WTC11 (cell line): ENCODE measurements at regions not wholly inside any gene's neighbourhood (a gene's known extent, or its start where the extent isn't known, plus 50 kb on each side); places are given as distances from the start of the nearest gene placed in this dataset.

Experiments
- ATAC-seq: fragments of 200-7000 bp; cut with Tn5 transposase; 2 replicates; pipeline ENCODE4 v1.10.0; 2021; ENCODE audit warnings: mild to moderate bottlenecking, moderate library complexity
- CTCF ChIA-PET: fragments of 300-600 bp; sonication (Branson Sonifier 250); formaldehyde crosslinking; loops from one replicate; lab custom pipeline; 2021; ENCODE audit warnings: antibody characterized with exemption; lab: Charles Lee
- POLR2A ChIA-PET: fragments of 350-600 bp; sonication (Branson Sonifier 250); formaldehyde crosslinking; loops from one replicate; lab custom pipeline; 2021; ENCODE audit warnings: antibody characterized with exemption; lab: Charles Lee
- DNase-seq: peaks from one replicate; pipeline ENCODE4 v3.0.0; 2021; ENCODE audit warnings: low spot score
- H3K27ac Mint-ChIP-seq: 2 replicates; pipeline ENCODE4 v1.8.0; 2021; ENCODE audit warnings: mixed read lengths
- H3K27me3 Mint-ChIP-seq: 2 replicates; pipeline ENCODE4 v1.8.0; 2021; ENCODE audit warnings: low read depth, mild to moderate bottlenecking, moderate library complexity, mixed read lengths
- H3K36me3 Mint-ChIP-seq: 2 replicates; pipeline ENCODE4 v1.8.0; 2021; ENCODE audit warnings: mixed read lengths
- H3K4me1 Mint-ChIP-seq: 2 replicates; pipeline ENCODE4 v1.8.0; 2022; ENCODE audit warnings: mixed read lengths
- H3K4me3 Mint-ChIP-seq: 2 replicates; pipeline ENCODE4 v1.8.0; 2021; ENCODE audit warnings: mild to moderate bottlenecking, moderate library complexity, mixed read lengths
- H3K9me3 Mint-ChIP-seq: 2 replicates; pipeline ENCODE4 v1.8.0; 2021; ENCODE audit warnings: mixed read lengths
- ATF1 ChIP-seq: sonication (generic); formaldehyde crosslinking; IDR thresholded peaks from 2 replicates; pipeline ENCODE4 v1.8.1; 2023; ENCODE audit warnings: mild to moderate bottlenecking, moderate library complexity, missing genetic modification reagents
- CBFB ChIP-seq: sonication (generic); formaldehyde crosslinking; IDR thresholded peaks from 2 replicates; pipeline ENCODE4 v1.8.1; 2022; ENCODE audit warnings: mild to moderate bottlenecking, low read depth, missing genetic modification reagents
- CREM ChIP-seq: sonication (generic); formaldehyde crosslinking; IDR thresholded peaks from 2 replicates; pipeline ENCODE4 v1.8.1; 2022; ENCODE audit warnings: mild to moderate bottlenecking, missing genetic modification reagents, moderate library complexity
- ETV6 ChIP-seq: sonication (generic); formaldehyde crosslinking; IDR thresholded peaks from 2 replicates; pipeline ENCODE4 v1.8.1; 2022; ENCODE audit warnings: mild to moderate bottlenecking, missing genetic modification reagents
- FOXJ3 ChIP-seq: sonication (generic); formaldehyde crosslinking; IDR thresholded peaks from 2 replicates; pipeline ENCODE4 v1.9.0; 2021; ENCODE audit warnings: missing genetic modification reagents, mild to moderate bottlenecking, borderline replicate concordance
- FOXP1 ChIP-seq: sonication (generic); formaldehyde crosslinking; IDR thresholded peaks from 2 replicates; pipeline ENCODE4 v1.8.0; 2022; ENCODE audit warnings: missing genetic modification reagents, mild to moderate bottlenecking, moderate library complexity, borderline replicate concordance
- JUN ChIP-seq: sonication (generic); formaldehyde crosslinking; IDR thresholded peaks from 2 replicates; pipeline ENCODE4 v1.8.0; 2023; ENCODE audit warnings: mild to moderate bottlenecking, missing genetic modification reagents
- MXD4 ChIP-seq: fragments of 250-450 bp; sonication (Bioruptor Pico); IDR thresholded peaks from 2 replicates; pipeline ENCODE4 v1.8.0; 2021; ENCODE audit warnings: mild to moderate bottlenecking, moderate library complexity, borderline replicate concordance
- NFATC4 ChIP-seq: fragments of 250-450 bp; sonication (Bioruptor Pico); IDR thresholded peaks from 2 replicates; pipeline ENCODE4 v1.9.0; 2021; ENCODE audit warnings: mild to moderate bottlenecking
- PREB ChIP-seq: sonication (generic); formaldehyde crosslinking; IDR thresholded peaks from 2 replicates; pipeline ENCODE4 v1.8.1; 2022; ENCODE audit warnings: mild to moderate bottlenecking, missing genetic modification reagents, moderate library complexity, borderline replicate concordance
- RELA ChIP-seq: sonication (generic); formaldehyde crosslinking; IDR thresholded peaks from 2 replicates; pipeline ENCODE4 v1.8.1; 2022; ENCODE audit warnings: missing genetic modification reagents, mild to moderate bottlenecking, borderline replicate concordance
- RORB ChIP-seq: fragments of 250-450 bp; sonication (Bioruptor Pico); IDR thresholded peaks from 2 replicates; pipeline ENCODE4 v1.9.0; 2021; ENCODE audit warnings: mild to moderate bottlenecking
- STAT6 ChIP-seq: sonication (generic); formaldehyde crosslinking; conservative IDR thresholded peaks from 2 replicates; pipeline ENCODE4 v1.8.1; 2023; ENCODE audit warnings: mild to moderate bottlenecking, low read depth, missing genetic modification reagents, moderate library complexity
- TP53 ChIP-seq: sonication (generic); formaldehyde crosslinking; IDR thresholded peaks from 2 replicates; pipeline ENCODE4 v1.8.1; 2023; ENCODE audit warnings: mild to moderate bottlenecking, missing genetic modification reagents
- ZNF416 ChIP-seq: fragments of 250-450 bp; sonication (Bioruptor Pico); IDR thresholded peaks from 2 replicates; pipeline ENCODE4 v1.9.0; 2021; ENCODE audit warnings: mild to moderate bottlenecking, inconsistent platforms
- TF ChIP-seq, protein P1 (sequence below): sonication (generic); formaldehyde crosslinking; IDR thresholded peaks from 2 replicates; pipeline ENCODE4 v1.8.1; 2023; ENCODE audit warnings: mild to moderate bottlenecking, missing genetic modification reagents, moderate library complexity
- TF ChIP-seq, protein P2 (sequence below): sonication (generic); formaldehyde crosslinking; IDR thresholded peaks from 2 replicates; pipeline ENCODE4 v1.8.0; 2022; ENCODE audit warnings: missing genetic modification reagents
- TF ChIP-seq, protein P3 (sequence below): fragments of 200-600 bp; IDR thresholded peaks from 2 replicates; pipeline ENCODE4 v1.8.0; 2022; ENCODE audit warnings: antibody characterized with exemption
- TF ChIP-seq, protein P4 (sequence below): fragments of 250-450 bp; sonication (Bioruptor Pico); IDR thresholded peaks from 2 replicates; pipeline ENCODE4 v1.9.0; 2021; ENCODE audit warnings: mild to moderate bottlenecking, borderline replicate concordance

DNA sequence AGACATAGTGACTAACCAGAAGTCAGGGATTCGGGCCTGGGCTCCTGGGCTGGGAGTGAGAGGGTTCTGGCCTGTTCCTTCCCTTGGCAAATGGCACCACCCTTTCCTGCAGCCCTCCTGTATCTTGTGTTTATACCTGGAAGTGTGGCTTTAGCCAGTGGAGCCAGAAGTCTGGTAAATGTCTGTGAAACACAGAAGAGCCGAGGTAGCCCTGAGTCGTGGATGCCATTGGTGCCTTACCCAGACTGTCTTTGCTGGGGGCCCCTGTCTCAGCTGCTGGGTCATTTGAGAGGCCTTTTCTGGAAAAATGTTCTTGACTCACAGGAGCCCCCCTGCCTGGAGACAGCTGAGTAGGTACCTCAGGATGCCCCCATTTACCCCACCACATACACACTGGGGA lies 95.7 kb upstream of the BASP1 start:
- ATAC-seq, result no peak
- Mint-ChIP-seq H3K9me3 (0 out of 2 replicates have a peak, but pooled peaks cover 3% of the 10 kb centered on the region), H3K36me3 (no peaks in the 10 kb centered on the region; the same call in 1 of the 2 replicates), H3K27me3 (no peaks in the 10 kb centered on the region), H3K4me3 (no peak overlapping the region), H3K27ac (no peak overlapping the region), H3K4me1 (0 out of 2 replicates have a peak, but pooled peaks cover 6% of the 10 kb centered on the region)
- DNase-seq, result no peak
- TF ChIP-seq ETV6 (CRISPR knock-in tag) (no peak), ZNF416 (CRISPR knock-in tag) (no peak), ATF1 (CRISPR knock-in tag) (no peak), FOXJ3 (CRISPR knock-in tag) (no peak), FOXP1 (CRISPR knock-in tag) (no peak), CBFB (no peak), PREB (CRISPR knock-in tag) (no peak), NFATC4 (CRISPR knock-in tag) (no peak), JUN (no peak), MXD4 (CRISPR knock-in tag) (no peak), RELA (no peak), STAT6 (CRISPR knock-in tag) (no peak), RORB (CRISPR knock-in tag) (no peak), TP53 (CRISPR knock-in tag) (no peak), CREM (CRISPR knock-in tag) (no peak)
- TF ChIP-seq, protein P1, sequence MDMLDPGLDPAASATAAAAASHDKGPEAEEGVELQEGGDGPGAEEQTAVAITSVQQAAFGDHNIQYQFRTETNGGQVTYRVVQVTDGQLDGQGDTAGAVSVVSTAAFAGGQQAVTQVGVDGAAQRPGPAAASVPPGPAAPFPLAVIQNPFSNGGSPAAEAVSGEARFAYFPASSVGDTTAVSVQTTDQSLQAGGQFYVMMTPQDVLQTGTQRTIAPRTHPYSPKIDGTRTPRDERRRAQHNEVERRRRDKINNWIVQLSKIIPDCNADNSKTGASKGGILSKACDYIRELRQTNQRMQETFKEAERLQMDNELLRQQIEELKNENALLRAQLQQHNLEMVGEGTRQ (CRISPR knock-in tag), result no peak
- TF ChIP-seq, protein P2, sequence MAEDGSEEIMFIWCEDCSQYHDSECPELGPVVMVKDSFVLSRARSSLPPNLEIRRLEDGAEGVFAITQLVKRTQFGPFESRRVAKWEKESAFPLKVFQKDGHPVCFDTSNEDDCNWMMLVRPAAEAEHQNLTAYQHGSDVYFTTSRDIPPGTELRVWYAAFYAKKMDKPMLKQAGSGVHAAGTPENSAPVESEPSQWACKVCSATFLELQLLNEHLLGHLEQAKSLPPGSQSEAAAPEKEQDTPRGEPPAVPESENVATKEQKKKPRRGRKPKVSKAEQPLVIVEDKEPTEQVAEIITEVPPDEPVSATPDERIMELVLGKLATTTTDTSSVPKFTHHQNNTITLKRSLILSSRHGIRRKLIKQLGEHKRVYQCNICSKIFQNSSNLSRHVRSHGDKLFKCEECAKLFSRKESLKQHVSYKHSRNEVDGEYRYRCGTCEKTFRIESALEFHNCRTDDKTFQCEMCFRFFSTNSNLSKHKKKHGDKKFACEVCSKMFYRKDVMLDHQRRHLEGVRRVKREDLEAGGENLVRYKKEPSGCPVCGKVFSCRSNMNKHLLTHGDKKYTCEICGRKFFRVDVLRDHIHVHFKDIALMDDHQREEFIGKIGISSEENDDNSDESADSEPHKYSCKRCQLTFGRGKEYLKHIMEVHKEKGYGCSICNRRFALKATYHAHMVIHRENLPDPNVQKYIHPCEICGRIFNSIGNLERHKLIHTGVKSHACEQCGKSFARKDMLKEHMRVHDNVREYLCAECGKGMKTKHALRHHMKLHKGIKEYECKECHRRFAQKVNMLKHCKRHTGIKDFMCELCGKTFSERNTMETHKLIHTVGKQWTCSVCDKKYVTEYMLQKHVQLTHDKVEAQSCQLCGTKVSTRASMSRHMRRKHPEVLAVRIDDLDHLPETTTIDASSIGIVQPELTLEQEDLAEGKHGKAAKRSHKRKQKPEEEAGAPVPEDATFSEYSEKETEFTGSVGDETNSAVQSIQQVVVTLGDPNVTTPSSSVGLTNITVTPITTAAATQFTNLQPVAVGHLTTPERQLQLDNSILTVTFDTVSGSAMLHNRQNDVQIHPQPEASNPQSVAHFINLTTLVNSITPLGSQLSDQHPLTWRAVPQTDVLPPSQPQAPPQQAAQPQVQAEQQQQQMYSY (CRISPR knock-in tag), result no peak
- TF ChIP-seq, protein P3, sequence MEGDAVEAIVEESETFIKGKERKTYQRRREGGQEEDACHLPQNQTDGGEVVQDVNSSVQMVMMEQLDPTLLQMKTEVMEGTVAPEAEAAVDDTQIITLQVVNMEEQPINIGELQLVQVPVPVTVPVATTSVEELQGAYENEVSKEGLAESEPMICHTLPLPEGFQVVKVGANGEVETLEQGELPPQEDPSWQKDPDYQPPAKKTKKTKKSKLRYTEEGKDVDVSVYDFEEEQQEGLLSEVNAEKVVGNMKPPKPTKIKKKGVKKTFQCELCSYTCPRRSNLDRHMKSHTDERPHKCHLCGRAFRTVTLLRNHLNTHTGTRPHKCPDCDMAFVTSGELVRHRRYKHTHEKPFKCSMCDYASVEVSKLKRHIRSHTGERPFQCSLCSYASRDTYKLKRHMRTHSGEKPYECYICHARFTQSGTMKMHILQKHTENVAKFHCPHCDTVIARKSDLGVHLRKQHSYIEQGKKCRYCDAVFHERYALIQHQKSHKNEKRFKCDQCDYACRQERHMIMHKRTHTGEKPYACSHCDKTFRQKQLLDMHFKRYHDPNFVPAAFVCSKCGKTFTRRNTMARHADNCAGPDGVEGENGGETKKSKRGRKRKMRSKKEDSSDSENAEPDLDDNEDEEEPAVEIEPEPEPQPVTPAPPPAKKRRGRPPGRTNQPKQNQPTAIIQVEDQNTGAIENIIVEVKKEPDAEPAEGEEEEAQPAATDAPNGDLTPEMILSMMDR, result no peak
- TF ChIP-seq, protein P4, sequence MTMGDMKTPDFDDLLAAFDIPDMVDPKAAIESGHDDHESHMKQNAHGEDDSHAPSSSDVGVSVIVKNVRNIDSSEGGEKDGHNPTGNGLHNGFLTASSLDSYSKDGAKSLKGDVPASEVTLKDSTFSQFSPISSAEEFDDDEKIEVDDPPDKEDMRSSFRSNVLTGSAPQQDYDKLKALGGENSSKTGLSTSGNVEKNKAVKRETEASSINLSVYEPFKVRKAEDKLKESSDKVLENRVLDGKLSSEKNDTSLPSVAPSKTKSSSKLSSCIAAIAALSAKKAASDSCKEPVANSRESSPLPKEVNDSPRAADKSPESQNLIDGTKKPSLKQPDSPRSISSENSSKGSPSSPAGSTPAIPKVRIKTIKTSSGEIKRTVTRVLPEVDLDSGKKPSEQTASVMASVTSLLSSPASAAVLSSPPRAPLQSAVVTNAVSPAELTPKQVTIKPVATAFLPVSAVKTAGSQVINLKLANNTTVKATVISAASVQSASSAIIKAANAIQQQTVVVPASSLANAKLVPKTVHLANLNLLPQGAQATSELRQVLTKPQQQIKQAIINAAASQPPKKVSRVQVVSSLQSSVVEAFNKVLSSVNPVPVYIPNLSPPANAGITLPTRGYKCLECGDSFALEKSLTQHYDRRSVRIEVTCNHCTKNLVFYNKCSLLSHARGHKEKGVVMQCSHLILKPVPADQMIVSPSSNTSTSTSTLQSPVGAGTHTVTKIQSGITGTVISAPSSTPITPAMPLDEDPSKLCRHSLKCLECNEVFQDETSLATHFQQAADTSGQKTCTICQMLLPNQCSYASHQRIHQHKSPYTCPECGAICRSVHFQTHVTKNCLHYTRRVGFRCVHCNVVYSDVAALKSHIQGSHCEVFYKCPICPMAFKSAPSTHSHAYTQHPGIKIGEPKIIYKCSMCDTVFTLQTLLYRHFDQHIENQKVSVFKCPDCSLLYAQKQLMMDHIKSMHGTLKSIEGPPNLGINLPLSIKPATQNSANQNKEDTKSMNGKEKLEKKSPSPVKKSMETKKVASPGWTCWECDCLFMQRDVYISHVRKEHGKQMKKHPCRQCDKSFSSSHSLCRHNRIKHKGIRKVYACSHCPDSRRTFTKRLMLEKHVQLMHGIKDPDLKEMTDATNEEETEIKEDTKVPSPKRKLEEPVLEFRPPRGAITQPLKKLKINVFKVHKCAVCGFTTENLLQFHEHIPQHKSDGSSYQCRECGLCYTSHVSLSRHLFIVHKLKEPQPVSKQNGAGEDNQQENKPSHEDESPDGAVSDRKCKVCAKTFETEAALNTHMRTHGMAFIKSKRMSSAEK, result no peak
- ChIA-PET CTCF (interaction anchor here (1.1 kb wide), 1 partner anchor 11 kb away, joined by 3 read pairs; no protein-coding TSS in a partner anchor), POLR2A (no interaction called here)
